ENCODE measurements at regions not wholly inside any gene's neighbourhood (a gene's known extent, or its start where the extent isn't known, plus 50 kb on each side); places are given as distances from the start of the nearest gene placed in this dataset.
A peak's percentile ranks its signal among the peaks of the same experiment; 100 is the strongest.

DNA sequence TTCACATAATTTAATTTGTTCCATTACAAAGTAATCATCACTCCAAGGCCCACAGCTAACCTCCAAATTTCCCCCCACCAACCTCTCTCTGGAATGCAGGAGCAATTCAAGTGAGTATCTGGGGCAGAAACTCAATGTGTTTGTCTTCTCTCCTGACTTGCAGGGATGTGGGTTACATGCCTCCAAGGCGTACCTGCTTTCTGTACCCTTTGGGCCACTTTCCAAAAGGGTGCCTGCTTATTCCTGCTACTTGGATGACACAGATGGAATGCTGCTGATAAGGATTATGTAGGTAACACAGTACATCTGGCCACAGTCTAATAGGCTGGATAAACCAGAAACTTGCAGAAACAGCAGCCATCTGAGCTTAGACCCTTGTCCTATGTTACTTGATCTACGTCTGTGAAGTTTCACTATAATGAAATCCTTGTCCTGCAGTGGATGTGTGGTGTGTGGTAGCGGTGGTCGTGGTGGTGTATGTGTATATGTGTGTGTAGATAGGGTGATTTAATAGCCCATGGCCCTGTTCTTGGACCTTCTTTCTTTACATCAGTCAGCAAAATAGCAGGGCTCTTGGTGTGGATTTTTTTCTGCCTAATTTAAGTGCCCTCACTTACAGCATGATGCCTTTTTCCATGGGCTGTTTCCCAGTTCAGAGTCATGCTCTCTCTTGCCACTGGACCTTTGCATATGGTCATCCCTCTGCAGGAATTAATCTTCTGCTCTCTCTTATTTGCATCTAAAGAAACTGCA, 175.9 kb downstream of the ZDHHC21 start:
- DNase-seq (ENCODE audit: low spot score), result no peak

DNA sequence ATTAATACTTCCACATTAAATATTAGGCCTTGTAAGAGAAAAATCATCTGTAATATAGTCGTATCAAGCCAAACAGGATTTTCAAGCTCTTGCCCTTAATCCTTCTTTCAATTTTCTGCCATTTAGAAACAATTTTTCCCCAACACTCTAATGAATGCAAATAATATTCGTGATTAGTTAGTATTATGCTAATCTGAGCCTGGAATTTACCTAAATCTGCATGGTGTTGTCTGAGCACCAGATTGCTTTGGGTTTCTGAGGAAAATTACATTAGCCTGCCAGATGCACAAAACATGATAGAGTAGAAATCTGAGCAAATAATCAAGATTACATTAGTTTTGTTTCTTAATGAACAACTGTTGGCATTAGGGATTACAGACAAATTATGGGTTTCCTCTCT, 176.6 kb downstream of the ZDHHC21 start:
- DNase-seq (ENCODE audit: low spot score), result no peak

GRCh38 chr9:14515571-14516198, 177.5 kb downstream of the ZDHHC21 start:
- DNase-seq (ENCODE audit: low spot score), result no peak

DNA sequence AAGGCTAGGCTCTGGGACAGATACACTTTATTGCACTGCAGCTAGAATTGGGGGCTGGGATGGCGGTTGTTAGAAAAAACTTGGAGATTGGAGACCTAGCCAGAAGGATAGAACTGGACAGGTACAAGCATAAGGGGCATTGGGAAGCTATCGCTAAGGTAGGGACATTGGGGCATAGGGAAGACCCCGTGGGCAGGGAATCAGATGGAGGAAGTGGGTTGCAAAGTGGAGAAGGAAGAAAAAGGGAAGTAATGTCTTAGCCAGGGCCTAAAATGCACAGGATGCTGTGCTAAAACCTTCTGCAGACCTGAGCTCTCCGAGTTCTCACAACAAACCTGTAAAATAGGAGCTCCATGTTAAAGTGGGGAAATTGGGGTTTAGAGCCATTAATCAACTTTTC, 178.2 kb downstream of the ZDHHC21 start:
- no peak for DNase-seq (ENCODE audit: low spot score)

GRCh38 chr9:14512942-14513341, 180.3 kb downstream of the ZDHHC21 start:
- no peak for DNase-seq (ENCODE audit: low spot score)

DNA sequence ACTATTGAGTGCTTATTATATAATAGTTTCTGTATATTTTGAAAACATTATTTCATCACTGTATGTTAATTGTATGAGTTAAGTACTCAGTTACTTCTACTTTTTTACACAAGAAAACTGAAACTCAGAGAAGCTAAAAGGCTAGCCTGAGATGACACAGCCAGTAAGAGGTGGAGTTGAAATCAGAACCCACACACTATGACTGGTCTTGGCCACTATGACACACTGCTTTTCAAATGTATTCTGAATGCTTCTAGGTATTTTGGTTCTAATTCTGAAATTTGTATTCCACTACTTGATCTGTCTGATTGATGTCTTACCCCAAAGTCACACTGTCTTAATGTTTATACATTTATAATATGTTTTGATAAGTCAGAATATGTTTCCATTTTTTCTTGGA, 181.8 kb downstream of the ZDHHC21 start:
- peak; percentile 23 for DNase-seq (ENCODE audit: low spot score)

- DNase-seq (ENCODE audit: low spot score), result no peak
Observed at GRCh38 chr9:14508884-14509283, 184.3 kb downstream of the ZDHHC21 start.

- no peak for DNase-seq (ENCODE audit: low spot score)
Observed at GRCh38 chr9:14501366-14501765, 187.4 kb upstream of the NFIB start.

- DNase-seq (ENCODE audit: low spot score), result no peak
Observed at GRCh38 chr9:14500705-14501104, 186.8 kb upstream of the NFIB start.

DNA sequence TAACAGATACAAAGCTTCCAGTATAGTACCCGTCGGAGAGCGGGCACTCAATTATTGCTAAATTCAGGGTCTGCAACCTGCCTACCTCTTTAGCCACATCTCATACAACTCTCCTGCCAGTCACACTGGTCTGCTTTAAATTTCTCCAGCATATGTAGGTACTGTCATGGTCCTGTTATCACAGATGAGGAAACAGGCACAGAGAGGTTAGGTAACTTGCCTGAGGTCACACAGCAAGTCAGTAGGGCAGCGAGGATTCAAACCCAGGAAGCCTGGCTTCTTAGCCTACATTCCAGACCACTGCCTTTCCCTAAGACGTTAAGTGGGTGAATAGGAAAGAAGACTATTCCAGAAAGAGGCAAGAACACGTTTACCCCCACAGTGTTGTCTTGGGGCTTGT, 186.0 kb upstream of the NFIB start:
- DNase-seq (ENCODE audit: low spot score), result no peak

- no peak for DNase-seq (ENCODE audit: low spot score)
Observed at GRCh38 chr9:14498824-14499223, 184.9 kb upstream of the NFIB start.

GRCh38 chr9:14497476-14497875, 183.5 kb upstream of the NFIB start:
- DNase-seq (ENCODE audit: low spot score), result no peak

DNA sequence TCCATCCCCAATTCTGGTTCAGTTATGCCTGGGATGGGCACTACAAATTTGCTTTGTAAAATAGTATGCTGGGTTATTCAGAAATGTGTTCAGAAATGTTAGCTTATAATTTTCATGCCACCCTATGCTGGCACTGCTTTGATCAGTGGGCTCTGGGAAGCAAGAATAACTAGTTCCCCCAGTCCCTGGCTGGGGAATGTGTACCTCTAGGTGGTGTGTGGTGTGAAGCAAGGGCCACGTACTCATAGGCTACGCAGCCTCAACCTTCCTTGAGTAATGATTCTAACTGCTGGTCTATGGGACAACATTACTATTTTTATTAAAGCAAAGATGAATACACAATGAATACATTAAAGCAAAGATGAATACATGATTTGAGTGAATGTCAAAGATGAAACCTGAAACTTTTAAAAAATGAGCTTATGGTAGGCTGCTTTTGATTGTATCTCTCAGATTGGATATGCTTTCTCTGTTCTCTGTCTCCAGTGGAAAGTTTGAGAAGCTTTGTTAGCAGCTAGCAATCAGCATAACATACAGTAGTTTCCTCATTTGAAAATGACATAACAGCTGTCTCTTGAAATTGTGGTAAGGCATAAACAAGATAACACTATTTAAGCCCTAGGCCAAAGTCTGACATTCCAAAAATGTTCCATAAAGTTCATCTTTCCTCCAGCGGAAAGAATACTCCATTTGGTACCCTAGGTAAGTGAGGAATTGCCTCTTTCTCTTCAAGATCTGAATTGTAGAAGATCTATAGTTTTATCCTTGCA, 174.7 kb upstream of the NFIB start:
- DNase-seq (ENCODE audit: low spot score), result no peak

DNA sequence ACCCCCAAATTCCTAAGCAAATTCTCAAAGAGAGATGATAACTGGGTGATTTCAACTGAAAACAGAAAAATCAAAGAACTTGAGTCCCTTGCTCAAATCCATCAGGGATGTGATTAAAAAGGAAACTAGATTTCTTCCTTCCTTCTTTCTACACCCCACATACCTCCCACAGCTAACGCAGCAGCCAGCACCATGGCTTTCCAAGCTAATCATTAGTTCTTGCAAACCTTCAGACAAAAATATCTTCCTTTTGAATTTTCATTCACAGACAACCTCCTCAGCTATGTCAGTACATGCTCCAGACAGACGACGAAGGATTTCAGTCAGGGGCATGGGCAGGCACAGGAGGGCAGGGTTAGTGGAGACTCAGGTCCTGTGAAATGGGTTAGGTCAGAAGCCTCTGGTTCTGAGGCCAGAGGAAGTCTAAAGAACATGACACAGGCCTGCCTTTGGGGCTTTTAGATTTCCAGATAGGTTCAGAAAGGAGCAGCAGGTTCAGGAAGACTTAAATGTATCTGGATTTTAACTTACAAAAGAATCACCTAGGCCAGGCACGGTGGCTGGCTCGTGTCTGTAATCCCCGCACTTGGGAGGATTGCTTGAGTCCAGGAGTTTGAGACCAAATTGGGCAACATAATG, 173.7 kb upstream of the NFIB start:
- no peak for DNase-seq (ENCODE audit: low spot score)

DNA sequence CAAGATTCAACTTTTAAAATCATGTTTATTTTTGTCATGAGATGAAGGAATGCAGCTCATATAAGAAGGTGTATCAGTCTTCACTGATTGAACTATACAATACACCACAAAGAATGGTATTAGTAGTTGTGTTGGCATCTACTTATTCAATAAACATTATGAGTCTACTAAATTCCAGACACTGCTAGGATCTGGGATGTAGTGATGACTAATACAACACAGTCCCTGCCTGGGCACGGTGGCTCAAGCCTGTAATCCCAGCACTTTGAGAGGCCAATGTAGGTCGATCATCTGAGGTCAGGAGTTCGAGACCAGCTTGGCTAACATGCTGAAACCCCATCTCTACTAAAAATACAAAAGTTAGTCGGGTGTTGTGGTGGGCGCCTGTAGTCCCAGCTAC, 171.4 kb upstream of the NFIB start:
- no peak for DNase-seq (ENCODE audit: low spot score)

- no peak for DNase-seq (ENCODE audit: low spot score)
Observed at GRCh38 chr9:14482856-14483255, 168.9 kb upstream of the NFIB start.

DNA sequence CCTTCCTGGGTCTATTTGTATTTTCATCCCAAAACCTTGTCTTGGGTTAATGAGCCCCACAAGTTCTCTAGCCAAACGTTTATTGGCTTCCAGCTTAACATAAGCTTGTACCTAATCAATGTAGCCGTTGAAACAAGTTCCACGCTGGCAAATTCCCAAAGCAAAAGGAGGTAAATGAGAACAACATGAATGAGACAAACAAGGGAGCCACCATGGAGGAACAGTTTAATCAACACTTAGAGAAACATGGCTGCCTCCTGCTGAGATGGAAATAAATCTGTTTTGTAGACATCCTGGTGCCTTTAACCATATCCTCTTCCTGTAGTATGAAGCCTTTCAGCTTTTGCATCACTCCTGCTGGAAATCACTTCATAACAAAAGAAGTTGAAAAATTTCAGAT, 166.6 kb upstream of the NFIB start:
- DNase-seq (ENCODE audit: low spot score), result no peak

DNA sequence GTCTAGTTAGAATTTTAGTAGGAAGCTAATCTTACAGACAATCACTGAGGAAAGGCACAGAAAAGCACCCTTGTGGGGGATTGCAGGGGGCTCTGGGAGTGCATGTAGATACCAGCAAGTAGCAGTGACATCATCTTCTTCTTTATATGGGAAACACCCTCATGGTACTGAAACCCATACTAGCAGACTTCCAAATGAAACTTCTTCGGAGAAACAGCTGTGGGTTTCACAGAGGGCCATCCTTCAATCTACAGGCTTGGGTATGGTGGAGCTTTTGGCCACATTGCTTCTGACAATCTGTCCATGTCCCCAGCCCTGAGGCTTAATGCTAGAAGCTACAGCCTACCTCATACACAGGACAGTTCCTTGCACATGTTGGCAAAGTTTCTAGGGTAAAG, 165.2 kb upstream of the NFIB start:
- DNase-seq (ENCODE audit: low spot score), result no peak

GRCh38 chr9:14478175-14479162, 164.5 kb upstream of the NFIB start:
- DNase-seq (ENCODE audit: low spot score), result no peak

DNA sequence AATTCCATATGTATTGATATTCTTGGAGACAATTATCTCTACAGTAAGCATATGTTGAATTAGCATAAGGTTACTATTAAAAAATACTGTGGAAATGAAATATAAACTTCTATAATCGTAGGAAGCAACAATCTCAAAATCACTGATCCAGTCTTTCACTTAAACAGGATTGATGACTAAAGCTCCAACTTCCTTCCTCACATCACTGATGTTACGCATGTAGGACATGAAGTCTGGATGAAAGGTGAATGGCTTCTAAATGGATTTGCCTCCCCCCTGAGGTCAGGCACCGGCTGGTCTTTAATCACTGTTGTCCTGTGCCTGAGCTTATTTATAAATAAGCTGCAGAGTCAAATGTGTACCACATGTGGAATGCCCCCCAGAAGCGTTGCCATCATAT, 157.1 kb upstream of the NFIB start:
- DNase-seq (ENCODE audit: low spot score), result no peak

DNA sequence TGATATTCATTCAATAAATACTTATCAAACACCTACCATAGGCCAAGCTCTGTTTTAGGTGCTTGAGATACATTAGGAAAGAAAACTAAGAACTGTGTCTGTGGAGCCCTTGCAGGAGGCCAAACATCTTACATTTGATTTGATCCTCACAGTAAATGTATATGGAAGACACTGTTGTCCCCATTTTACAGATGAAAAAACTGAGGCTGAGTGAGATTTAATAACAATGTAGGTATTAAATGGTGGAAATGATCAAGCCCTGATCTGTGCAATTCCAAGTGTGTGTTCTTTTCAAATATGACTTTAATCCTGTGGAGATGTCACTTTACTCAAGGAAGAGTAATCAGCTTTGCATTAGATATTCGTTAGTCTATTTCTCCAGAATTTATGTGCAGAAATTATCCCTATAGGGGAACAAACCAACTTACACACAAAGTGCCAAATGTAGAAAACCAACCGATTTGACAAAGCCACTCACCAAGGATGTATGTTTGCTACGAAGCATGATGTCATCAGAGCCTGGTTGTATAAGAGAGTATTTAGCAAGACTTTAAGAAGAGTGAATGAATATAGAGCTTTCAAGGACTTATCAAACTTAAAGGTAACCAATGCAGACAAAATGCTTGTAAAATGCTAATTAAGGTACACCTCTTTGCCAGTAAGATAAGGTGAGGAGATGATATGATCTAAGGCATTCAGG, 153.9 kb upstream of the NFIB start:
- no peak for DNase-seq (ENCODE audit: low spot score)
